SK-N-SH (cell line): ENCODE measurements at regions not wholly inside any gene's neighbourhood (a gene's known extent, or its start where the extent isn't known, plus 50 kb on each side); places are given as distances from the start of the nearest gene placed in this dataset.

ENCODE experiments used
- EZH2phosphoT487 ChIP-seq: fragments of 200-600 bp; sonication (generic); IDR thresholded peaks from 2 replicates; pipeline ENCODE4 v1.6.1; 2017; ENCODE audit warnings: low read depth, mixed run types, mild to moderate bottlenecking, antibody characterized with exemption, moderate library complexity, borderline replicate concordance
- FOXJ3 ChIP-seq: sonication (generic); formaldehyde crosslinking; IDR thresholded peaks from 2 replicates; pipeline ENCODE4 v1.5.1; 2020; ENCODE audit warnings: mild to moderate bottlenecking, missing genetic modification reagents
- JUND ChIP-seq: IDR thresholded peaks from 2 replicates; pipeline ENCODE4 v1.4.0; 2012
- MAX ChIP-seq: IDR thresholded peaks from 2 replicates; pipeline ENCODE4 v1.4.0; 2012; ENCODE audit warnings: low read depth
- MXI1 ChIP-seq: IDR thresholded peaks from 2 replicates; pipeline ENCODE4 v1.6.1; 2012; ENCODE audit warnings: mild to moderate bottlenecking, low read depth, low read length, improper control_type of control experiment
- NFIC ChIP-seq: IDR thresholded peaks from 2 replicates; pipeline ENCODE4 v1.4.0; 2012; ENCODE audit warnings: borderline replicate concordance
- RAD21 ChIP-seq: IDR thresholded peaks from 2 replicates; pipeline ENCODE4 v1.6.1; 2012; ENCODE audit warnings: mild to moderate bottlenecking, low read length
- RXRA ChIP-seq: IDR thresholded peaks from 2 replicates; pipeline ENCODE4 v1.4.0; 2012; ENCODE audit warnings: low read depth, mild to moderate bottlenecking, borderline replicate concordance
- TAF1 ChIP-seq: IDR thresholded peaks from 2 replicates; pipeline ENCODE4 v1.6.1; 2012; ENCODE audit warnings: low read depth, mild to moderate bottlenecking, low read length, moderate library complexity, borderline replicate concordance
- TF ChIP-seq, protein P1 (sequence below): fragments of 200-600 bp; sonication (generic); IDR thresholded peaks from 2 replicates; pipeline ENCODE4 v1.6.1; 2017; ENCODE audit warnings: antibody characterized with exemption, mild to moderate bottlenecking, moderate library complexity
- TF ChIP-seq, protein P2 (sequence below): IDR thresholded peaks from 2 replicates; pipeline ENCODE4; 2012

DNA sequence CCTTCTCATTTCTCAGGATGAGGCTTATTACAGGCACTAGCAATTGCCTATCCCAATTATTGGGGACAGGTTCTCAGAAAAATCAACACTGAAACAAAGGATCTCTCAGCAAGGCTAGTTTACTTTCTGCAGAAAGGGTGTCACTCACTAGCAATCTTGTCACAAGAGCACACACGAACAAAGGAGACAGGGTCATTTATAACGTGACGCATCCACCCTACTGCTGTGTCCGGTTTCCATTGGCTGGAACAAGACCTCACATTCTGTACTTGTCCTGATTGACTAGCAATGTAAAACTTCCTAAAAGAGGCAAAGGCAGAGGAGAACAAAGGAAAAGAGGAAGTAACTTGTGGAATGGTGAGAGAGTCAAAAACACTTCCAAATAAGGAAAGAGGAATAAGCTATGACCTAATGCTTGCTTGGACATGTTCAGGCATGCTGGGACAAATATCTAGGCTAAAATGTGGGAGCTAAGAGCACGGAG, 160.2 kb upstream of the STXBP5 start:
- TF ChIP-seq, protein P1, sequence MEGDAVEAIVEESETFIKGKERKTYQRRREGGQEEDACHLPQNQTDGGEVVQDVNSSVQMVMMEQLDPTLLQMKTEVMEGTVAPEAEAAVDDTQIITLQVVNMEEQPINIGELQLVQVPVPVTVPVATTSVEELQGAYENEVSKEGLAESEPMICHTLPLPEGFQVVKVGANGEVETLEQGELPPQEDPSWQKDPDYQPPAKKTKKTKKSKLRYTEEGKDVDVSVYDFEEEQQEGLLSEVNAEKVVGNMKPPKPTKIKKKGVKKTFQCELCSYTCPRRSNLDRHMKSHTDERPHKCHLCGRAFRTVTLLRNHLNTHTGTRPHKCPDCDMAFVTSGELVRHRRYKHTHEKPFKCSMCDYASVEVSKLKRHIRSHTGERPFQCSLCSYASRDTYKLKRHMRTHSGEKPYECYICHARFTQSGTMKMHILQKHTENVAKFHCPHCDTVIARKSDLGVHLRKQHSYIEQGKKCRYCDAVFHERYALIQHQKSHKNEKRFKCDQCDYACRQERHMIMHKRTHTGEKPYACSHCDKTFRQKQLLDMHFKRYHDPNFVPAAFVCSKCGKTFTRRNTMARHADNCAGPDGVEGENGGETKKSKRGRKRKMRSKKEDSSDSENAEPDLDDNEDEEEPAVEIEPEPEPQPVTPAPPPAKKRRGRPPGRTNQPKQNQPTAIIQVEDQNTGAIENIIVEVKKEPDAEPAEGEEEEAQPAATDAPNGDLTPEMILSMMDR, result no peak
- TF ChIP-seq NFIC, result no peak
- TF ChIP-seq RAD21, result no peak
- TF ChIP-seq FOXJ3, result no peak
- TF ChIP-seq EZH2phosphoT487, result no peak
- TF ChIP-seq MAX, result no peak
- TF ChIP-seq RXRA, result no peak
- no peak for TF ChIP-seq JUND
- TF ChIP-seq MXI1, result no peak
- no peak for TF ChIP-seq TAF1
- TF ChIP-seq, protein P2, sequence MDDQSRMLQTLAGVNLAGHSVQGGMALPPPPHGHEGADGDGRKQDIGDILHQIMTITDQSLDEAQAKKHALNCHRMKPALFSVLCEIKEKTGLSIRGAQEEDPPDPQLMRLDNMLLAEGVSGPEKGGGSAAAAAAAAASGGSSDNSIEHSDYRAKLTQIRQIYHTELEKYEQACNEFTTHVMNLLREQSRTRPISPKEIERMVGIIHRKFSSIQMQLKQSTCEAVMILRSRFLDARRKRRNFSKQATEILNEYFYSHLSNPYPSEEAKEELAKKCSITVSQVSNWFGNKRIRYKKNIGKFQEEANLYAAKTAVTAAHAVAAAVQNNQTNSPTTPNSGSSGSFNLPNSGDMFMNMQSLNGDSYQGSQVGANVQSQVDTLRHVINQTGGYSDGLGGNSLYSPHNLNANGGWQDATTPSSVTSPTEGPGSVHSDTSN, result no peak
